Transverse colon (tissue), 4 donors: ENCODE measurements at regions not wholly inside any gene's neighbourhood (a gene's known extent, or its start where the extent isn't known, plus 50 kb on each side); places are given as distances from the start of the nearest gene placed in this dataset.

Experiments used
- DNase-seq: peaks from one replicate; pipeline ENCODE4 v3.0.0-alpha.2; 2019
- H3K27ac ChIP-seq, 4 donors: fragments of 200-600 bp; sonication (generic); 2 replicates each; pipeline ENCODE4 v1.5.1; 2016 to 2018; ENCODE audit warnings: inconsistent platforms in 4 of 4
- H3K27me3 ChIP-seq: fragments of 200-600 bp; sonication (generic); 2 replicates; pipeline ENCODE4 v1.5.1; 2017; ENCODE audit warnings: inconsistent platforms
- H3K36me3 ChIP-seq, 4 donors: fragments of 200-600 bp; sonication (generic); 2 replicates each; pipeline ENCODE4 v1.5.1; 2017 to 2019; ENCODE audit warnings: inconsistent platforms in 4 of 4
- H3K4me1 ChIP-seq, 4 donors: fragments of 200-600 bp; sonication (generic); 2 replicates each; pipeline ENCODE4 v1.5.1; 2017 to 2020; ENCODE audit warnings: inconsistent platforms in 4 of 4
- H3K4me3 ChIP-seq, 4 donors: fragments of 200-600 bp; sonication (generic); 1 replicate in 1 of 4; 2 replicates in 3 of 4; pipeline versions ENCODE4 v1.5.1 to v1.6.1; 2017 to 2019; ENCODE audit warnings: inconsistent platforms in 4 of 4
- H3K9me3 ChIP-seq, 2 donors: fragments of 200-600 bp; sonication (generic); 2 replicates each; pipeline ENCODE4 v1.5.1; 2017 to 2019; ENCODE audit warnings: inconsistent platforms in 2 of 2
- CTCF ChIP-seq, 5 experiments: fragments of 200-600 bp in 3 of 5; fragments of 450-650 bp in 2 of 5; sonication (generic) in 3 of 5; IDR thresholded peaks; 1 replicate in 2 of 5; 2 replicates in 3 of 5; pipeline ENCODE4 v1.5.1; 2016 to 2017; ENCODE audit warnings: antibody characterized with exemption in 5 of 5, inconsistent platforms in 3 of 5, mild to moderate bottlenecking in 2 of 5, moderate library complexity in 1 of 5
- EP300 ChIP-seq: sonication (generic); formaldehyde crosslinking; IDR thresholded peaks from one replicate; pipeline ENCODE4 v1.6.1; 2017; ENCODE audit warnings: antibody characterized with exemption, low read depth
- POLR2A ChIP-seq: fragments of 450-650 bp; IDR thresholded peaks from one replicate; pipeline ENCODE4 v1.6.1; 2016; ENCODE audit warnings: antibody characterized with exemption, mild to moderate bottlenecking, moderate library complexity
- POLR2AphosphoS5 ChIP-seq, 3 donors: sonication (generic); formaldehyde crosslinking; IDR thresholded peaks; one replicate each; pipeline ENCODE4 v1.6.1; 2016; ENCODE audit warnings: antibody characterized with exemption in 3 of 3
- WGBS, 2 donors: methylation state at CpG; one replicate each; pipeline ENCODE4 v1.1.5; 2018; ENCODE audit warnings: low coverage in 1 of 2; 5-methylcytosine and 5-hydroxymethylcytosine counted together
- in situ Hi-C, 4 donors: fragments of 200-750 bp; cut with MboI; loops; one replicate each; pipeline versions ENCODE4 v1.15.0 to v1.15.1; 2017; ENCODE audit warnings: low sequenced_read_pairs in 3 of 4, low pct_ligation_motif_present in 1 of 4, low pct_unique_long_range_greater_than_20kb in 1 of 4
- intact Hi-C: fragments of 100-400 bp; cut with DNase I; formaldehyde crosslinking; loops from one replicate; pipeline ENCODE4 v1.15.1; 2023; ENCODE audit warnings: low total_unique reads

GRCh38 chr5:108487951-108488350, 106.1 kb upstream of the FBXL17 start:
- Histone ChIP-seq H3K9me3 (no peaks in the 10 kb centered on the region), H3K36me3 (no peaks in the 10 kb centered on the region), H3K4me1 (no peaks in the 10 kb centered on the region), H3K27me3 (no peaks in the 10 kb centered on the region), H3K27ac (no peak overlapping the region), H3K4me3 (no peak overlapping the region)
- in situ Hi-C loops, result no loop called here
- no peak for DNase-seq
- TF ChIP-seq POLR2AphosphoS5 (IDR thresholded peaks at IDR 0.05), result no peak
- no peak for TF ChIP-seq POLR2A
- TF ChIP-seq CTCF (IDR thresholded peaks at IDR 0.05), result no peak
- no peak for TF ChIP-seq EP300
- 38 to 56% methylated on average over 2 to 3 of the region's 3 CpGs for WGBS, 2 donors
- intact Hi-C loops, result no loop called here

GRCh38 chr5:108484035-108484434, 102.1 kb upstream of the FBXL17 start:
- no peaks in the 10 kb centered on the region for H3K36me3 ChIP-seq
- no peak overlapping the region for H3K27ac ChIP-seq
- H3K27me3 ChIP-seq, result no peaks in the 10 kb centered on the region
- intact Hi-C loops (no loop called here), in situ Hi-C loops (no loop called here)
- no peaks in the 10 kb centered on the region for H3K4me1 ChIP-seq
- no peak for TF ChIP-seq EP300
- no peak for TF ChIP-seq CTCF (IDR thresholded peaks at IDR 0.05)
- TF ChIP-seq POLR2A, result no peak
- TF ChIP-seq POLR2AphosphoS5 (IDR thresholded peaks at IDR 0.05), result no peak
- no peak for DNase-seq
- no peak overlapping the region for H3K4me3 ChIP-seq
- no peaks in the 10 kb centered on the region for H3K9me3 ChIP-seq
- 36 to 74% methylated on average over 1 to 3 of the region's 3 CpGs for WGBS, 2 donors

GRCh38 chr5:108481355-108481931, 99.5 kb upstream of the FBXL17 start:
- Histone ChIP-seq H3K36me3 (no peaks in the 10 kb centered on the region), H3K27me3 (no peaks in the 10 kb centered on the region), H3K27ac (no peak overlapping the region), H3K4me1 (no peaks in the 10 kb centered on the region), H3K9me3 (no peaks in the 10 kb centered on the region), H3K4me3 (no peak overlapping the region)
- intact Hi-C loops (no loop called here), in situ Hi-C loops (no loop called here)
- TF ChIP-seq POLR2AphosphoS5 (IDR thresholded peaks at IDR 0.05) (no peak), EP300 (no peak), CTCF (IDR thresholded peaks at IDR 0.05) (peak in 1 of 5 experiments; percentile 15), POLR2A (no peak)
- DNase-seq, result no peak
- WGBS, 2 donors, result 17 to 44% methylated on average over 6 to 8 of the region's 8 CpGs

GRCh38 chr5:108472237-108472636, 90.3 kb upstream of the FBXL17 start:
- intact Hi-C loops, result no loop called here
- DNase-seq, result no peak
- in situ Hi-C loops, result no loop called here
- 20 to 65% methylated on average over 1 to 3 of the region's 3 CpGs for WGBS, 2 donors
- TF ChIP-seq EP300 (no peak), CTCF (IDR thresholded peaks at IDR 0.05) (no peak), POLR2AphosphoS5 (IDR thresholded peaks at IDR 0.05) (no peak), POLR2A (no peak)
- no peak overlapping the region for H3K4me3 ChIP-seq
- H3K9me3 ChIP-seq, result no peaks in the 10 kb centered on the region
- no peaks in the 10 kb centered on the region for H3K4me1 ChIP-seq
- no peak overlapping the region for H3K27ac ChIP-seq
- no peaks in the 10 kb centered on the region for H3K27me3 ChIP-seq
- H3K36me3 ChIP-seq, result no peaks in the 10 kb centered on the region
